HT-29 (cell line): ENCODE measurements at regions not wholly inside any gene's neighbourhood (a gene's known extent, or its start where the extent isn't known, plus 50 kb on each side); places are given as distances from the start of the nearest gene placed in this dataset.
"Not testable (repeated sequence)": the region's sequence is repeated elsewhere in the genome, so short reads cannot be mapped to it uniquely, and the experiment has no call there.

Experiments used
- DNase-seq: peaks from one replicate; pipeline ENCODE4 v3.0.0-alpha.2; 2015; ENCODE audit warnings: low spot score

DNA sequence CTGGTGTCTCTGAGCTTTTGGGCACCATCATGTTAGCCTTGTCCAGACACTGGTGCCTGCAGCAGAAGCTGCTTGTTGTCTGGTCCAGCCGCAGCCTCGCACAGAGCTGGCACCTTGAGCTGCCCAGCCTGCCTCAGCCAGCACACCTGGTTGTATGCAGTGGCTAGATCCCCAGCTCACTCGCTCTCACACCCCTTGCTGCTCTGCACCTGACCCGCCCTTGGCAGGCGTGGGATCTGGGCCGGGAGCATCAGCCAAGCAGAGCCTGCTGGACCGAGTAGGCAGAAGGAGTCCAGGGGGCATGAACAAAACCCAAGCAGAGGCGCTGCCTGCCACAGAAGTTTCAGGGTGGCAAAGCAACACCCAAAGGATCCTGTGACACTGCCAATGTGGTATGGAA lies 79.7 kb upstream of the ITGB1 start:
- DNase-seq, result no peak

GRCh38 chr10:33036670-33037069 lies 78.6 kb upstream of the ITGB1 start:
- DNase-seq, result no peak

DNA sequence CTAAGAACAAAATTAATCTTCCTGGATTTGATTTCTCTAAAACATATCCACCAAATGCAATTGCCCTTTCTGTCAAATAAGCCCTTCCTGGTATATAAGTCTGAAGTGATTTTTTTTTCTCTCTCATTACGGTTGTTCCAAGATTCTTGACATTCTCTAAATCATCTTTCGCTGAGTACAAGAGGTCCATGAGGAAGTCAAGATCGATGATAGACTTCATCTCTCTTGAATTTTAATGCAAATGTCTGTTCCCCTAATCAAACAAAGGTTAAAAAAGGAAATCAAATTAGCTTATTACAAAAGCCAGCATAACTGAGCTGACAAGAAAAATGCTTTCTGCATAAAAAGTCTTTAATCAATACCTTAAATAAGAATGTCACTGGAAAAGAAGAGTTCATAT lies 77.4 kb upstream of the ITGB1 start:
- DNase-seq, result no peak

DNA sequence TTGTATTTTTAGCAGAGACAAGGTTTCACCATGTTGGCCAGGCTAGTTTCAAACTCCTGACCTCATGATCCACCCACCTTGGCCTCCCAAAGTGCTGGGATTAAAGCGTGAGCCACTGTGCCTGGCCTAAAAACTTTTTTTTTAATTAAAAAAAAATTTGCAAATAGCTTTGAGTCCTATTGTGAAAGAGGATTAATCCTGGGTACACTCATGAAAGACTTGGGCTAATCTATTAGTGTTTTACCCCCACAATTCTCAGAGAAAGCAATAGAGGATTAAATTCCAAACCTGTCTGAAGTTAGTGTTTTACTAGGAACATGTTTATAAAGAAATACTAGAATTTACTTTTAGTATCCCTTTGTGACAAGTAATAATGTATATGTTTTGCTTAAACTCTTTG lies 76.9 kb upstream of the ITGB1 start:
- DNase-seq, result no peak

DNA sequence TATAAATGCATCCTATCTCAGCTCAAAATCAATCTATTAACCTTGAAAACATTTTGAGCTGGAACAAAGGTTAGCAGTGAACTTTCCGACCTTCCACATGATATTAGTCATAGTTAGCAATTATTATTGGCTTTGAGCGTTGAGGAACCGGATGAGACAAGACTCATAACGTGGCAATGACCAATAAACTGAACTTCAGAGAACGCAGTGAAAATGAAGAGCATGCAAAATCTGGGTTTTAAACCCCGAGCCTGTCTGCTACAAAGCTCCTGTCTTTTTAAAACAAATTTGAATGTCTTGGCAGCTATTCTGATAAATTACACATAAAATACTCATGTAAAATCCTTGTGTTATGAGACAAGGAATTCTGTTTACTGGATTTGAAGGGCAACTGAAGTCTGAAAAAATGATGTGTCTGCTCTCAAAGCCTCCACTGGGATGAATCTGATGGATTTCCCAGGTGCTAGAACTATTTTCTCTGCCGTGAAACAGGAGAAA lies 74.7 kb upstream of the ITGB1 start:
- peak; percentile 66 for DNase-seq

GRCh38 chr10:33031815-33032653 lies 74.0 kb upstream of the ITGB1 start:
- no peak for DNase-seq

GRCh38 chr10:33031171-33031570 lies 73.1 kb upstream of the ITGB1 start:
- no peak for DNase-seq

GRCh38 chr10:33028515-33028914 lies 70.5 kb upstream of the ITGB1 start:
- DNase-seq, result not testable (repeated sequence)

DNA sequence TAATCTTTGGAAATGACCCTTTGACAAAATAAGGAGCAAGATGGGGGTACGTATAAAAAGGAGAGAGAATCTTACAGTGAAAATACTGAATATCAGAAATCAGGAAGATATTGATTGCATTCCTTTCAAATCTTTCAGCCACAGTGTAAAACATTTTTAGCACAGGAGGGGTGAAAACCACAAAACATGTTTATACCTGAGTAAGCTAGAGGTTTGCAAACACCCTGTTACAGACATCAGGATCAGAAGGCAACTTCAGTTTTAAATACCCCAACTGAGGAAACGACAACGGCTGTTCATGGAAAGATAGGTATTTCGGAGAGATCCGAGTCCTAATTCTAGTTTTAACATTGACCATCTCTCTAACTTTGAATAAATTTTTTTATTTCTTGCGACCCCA lies 69.1 kb upstream of the ITGB1 start:
- no peak for DNase-seq

DNA sequence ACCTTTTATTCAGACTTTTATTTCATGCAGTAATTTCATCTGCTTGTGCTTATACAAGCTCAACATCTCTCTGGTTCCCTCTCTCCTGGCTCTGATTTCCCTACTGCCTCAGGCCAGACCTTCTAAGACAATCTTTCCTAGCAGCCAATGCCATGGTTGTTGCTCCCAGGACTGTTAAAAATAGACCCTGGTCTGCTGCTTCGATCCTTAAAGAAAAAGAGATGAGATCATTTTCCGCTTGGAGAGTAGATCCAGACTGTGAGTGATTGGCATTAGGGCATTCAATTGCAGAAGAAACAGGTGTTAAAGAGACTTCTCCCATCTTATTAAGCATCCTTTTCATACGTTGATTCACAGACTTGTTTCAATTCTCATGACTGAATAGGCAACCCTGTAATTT lies 68.4 kb upstream of the ITGB1 start:
- DNase-seq, result no peak

DNA sequence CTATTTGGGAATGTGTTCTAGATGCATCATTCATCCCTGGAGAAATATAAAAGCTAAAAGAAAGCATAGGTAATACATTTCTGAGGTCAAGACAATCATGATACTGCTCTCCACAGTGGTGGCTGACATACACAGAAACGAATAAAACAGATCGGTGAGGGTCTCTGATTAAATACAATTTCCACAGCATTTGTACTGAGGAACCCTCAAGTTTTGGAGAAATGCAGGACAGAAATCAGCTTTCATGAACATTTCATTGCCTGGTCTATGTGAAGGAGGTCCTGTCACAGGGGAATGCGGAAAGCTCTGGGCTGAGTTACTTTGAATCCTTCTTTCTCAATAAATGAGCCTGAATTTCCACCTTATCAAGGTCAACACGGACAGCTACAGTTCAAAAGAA lies 67.9 kb upstream of the ITGB1 start:
- no peak for DNase-seq

- no peak for DNase-seq
These were observed 67.0 kb upstream of the ITGB1 start for GRCh38 chr10:33025039-33025438.

DNA sequence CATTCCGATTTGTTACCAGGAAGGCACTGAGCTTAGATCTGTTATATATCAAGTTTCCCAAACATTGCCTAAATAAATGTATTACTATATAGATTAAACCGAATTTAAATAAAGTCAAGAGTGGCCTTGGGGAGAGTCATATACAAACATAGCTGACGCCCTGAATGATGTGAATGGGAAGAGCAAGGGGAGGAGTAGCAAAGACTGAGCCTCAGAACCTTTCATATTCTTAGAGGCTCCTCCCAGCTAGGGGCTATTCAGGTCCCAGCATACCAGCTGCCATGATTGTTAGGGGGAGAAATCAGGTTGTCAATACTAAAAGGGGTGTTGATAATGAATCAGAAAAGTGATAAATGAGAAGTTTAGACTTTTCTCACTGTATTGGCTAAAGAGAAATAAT lies 64.7 kb upstream of the ITGB1 start:
- DNase-seq, result no peak

GRCh38 chr10:33022090-33022489 lies 64.1 kb upstream of the ITGB1 start:
- DNase-seq, result no peak

GRCh38 chr10:33016988-33017387 lies 59.0 kb upstream of the ITGB1 start:
- DNase-seq, result no peak

DNA sequence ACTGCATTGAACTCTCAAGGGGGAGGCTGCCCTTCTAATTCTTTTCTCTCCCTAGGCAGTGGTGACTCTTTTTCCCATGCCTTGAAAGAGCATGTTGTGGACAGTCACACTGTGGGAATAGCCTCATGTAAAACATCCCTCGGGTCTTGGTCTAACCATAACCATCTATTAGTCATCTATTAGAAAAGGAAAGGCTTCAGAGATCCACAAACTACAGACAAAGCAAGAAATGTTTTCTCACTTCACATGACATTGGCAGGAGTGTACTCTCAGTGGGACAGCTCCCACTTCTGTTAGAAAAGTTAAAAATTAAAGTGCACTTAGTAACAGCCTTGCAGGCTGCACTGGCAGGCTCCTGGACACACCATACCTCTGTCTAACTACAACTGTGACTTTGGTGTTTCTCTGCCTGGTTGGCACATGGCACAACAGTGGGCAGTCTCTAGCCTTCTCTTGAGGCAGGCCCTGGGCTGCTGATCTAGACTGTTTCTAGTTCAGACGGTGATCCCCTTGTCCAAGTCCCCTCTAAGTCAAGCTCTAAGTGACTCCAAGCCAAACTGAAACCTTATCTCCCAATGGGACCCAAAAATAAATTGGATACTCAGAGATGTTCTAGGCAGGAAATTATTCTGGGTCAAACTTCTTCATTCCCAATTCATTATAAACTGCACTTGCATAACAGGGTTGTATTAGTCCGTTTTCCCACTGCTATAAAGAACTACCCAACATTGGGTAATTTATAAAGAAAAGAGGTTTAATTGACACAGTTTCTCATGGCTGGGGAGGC lies 57.9 kb upstream of the ITGB1 start:
- DNase-seq, result no peak

DNA sequence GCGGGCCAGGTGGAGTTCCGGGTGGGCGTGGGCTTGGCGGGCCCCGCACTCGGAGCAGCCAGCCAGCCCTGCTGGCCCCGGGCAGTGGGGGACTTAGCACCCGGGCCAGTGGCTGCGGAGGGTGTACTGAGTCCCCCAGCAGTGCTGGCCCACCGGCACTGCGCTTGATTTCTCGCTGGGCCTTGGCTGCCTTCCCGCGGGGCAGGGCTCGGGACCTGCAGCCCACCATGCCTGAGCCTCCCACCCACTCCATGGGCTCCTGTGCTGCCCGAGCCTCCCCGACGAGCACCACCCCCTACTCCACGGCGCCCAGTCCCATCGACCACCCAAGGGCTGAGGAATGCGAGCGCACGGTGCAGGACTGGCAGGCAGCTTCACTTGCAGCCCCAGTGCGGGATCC lies 55.3 kb upstream of the ITGB1 start:
- DNase-seq, result not testable (repeated sequence)

DNA sequence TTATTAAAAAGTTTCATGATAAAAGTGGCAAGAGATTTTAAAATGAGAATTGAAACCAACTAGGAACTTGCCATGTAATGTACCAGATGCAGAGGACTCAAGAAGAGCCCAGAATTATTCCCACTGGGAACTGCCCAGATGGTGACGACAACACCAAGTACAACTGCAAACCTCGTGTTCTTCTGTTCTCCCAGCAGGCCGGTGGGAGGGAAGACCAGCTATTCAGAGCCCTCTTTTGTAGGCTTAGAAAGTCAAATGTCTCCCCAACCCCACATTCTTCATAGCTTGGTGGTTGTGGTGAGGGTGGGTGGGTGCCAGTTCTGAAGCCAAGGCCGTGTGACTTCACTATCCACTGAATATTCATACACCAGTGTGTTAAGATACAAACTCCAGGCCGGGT lies 54.3 kb upstream of the ITGB1 start:
- DNase-seq, result no peak

DNA sequence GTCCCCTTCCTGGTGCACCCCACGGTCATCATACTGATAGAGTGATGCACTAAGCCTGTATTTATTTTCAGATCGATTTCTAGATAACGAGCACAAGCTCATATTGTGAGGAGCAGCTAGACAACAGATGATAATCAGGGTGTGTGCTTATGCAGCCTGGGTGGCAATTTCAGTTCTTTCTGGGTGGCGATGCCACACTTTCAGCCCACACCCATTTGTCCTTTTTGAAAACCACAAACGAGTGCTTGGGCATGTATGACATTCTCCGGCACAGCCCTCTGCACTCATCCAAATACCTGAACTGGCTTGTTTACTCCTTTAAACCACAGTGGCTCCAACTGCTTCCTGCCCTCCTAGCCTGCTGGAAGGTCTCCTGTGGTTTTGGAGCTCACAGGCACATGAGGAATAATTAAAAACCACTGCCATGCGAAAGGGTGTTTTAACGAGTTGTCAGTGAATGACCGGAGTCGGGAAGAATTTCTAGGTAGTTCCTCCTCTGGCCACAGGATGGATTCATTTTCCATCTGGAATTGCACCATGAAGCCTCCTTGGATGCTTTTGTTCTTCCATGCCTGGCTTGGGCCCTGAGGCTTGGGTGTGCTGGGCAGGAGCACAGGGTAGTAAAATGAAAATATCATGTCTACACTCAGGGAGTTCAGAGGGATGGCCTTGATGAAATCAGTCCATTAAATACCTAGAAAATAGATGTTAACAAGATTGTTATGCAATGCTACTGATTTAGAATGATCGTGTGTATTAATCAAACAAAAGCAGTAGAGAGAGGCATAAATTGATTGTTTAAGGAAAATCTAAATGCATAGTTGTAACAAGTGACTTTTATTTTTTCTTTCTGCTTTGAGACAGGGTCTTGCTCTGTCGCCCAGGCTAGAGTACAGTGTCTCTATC lies 52.4 kb upstream of the ITGB1 start:
- DNase-seq, result peak; percentile 92

DNA sequence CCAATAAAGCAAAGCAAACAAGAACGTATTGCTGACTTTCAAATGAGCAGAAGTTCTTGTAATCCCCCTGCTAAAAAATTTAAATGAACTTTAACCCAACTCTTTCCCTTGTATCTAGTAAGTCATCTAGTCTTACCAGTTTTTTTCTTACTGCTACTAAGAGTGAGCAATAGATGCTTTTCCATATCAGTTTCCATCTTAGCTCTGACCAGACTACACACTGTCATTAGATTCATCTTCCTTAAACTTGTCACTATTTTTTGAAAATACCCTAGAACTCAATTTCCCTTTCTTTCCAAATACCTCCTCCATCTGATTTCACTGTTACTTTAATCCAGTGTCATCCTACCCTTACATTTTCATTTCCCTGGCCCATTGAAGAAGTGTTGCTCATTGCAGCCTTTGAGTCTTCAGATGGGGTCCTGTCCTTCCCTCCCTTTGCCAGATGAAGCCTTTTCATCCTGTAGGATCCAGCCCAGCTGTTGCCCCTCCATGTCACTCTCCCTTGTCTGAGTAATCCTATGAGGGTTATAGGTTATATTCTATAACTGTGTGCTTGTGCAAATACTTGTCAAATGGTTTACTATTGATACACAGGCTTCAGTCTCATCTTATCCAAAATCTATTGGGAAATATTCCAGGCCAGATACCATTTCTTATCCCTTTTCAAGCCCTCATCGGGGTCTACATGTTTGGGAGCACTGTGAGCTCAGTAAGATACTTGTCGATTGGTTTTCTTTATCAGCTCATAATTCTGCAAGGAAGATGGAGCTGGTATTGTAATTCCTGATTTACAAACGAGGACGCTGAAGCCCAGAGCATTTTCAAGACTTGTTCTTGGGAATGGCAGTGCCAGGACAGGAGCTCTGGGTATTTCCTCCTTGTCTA lies 51.5 kb upstream of the ITGB1 start:
- DNase-seq, result no peak
